ENCODE measurements at regions not wholly inside any gene's neighbourhood (a gene's known extent, or its start where the extent isn't known, plus 50 kb on each side); places are given as distances from the start of the nearest gene placed in this dataset.

GRCh38 chr6:113421997-113422396 is 435.1 kb upstream of the MARCKS start:
- Histone ChIP-seq H3K36me3 (ENCODE audit: control insufficient read depth in 4 of 4, insufficient read depth in 3 of 4, low read depth in 1 of 4, low read length in 3 of 4) (no peaks in the 10 kb centered on the region), H3K27me3 (ENCODE audit: control insufficient read depth in 4 of 4, insufficient read depth in 4 of 4, low read length in 3 of 4) (peaks cover 0 to 2% (median 0%) of the 10 kb centered on the region in 4 donors), H3K4me1 (ENCODE audit: control insufficient read depth in 4 of 4, insufficient read depth in 4 of 4, low read length in 3 of 4) (no peaks in the 10 kb centered on the region), H3K9me3 (ENCODE audit: control insufficient read depth in 4 of 4, low read length in 3 of 4) (no peaks in the 10 kb centered on the region), H3K4me3 (ENCODE audit: low read depth in 1 of 3, low read length in 3 of 3) (no peak overlapping the region), H3K9ac (ENCODE audit: low read depth in 1 of 2, low read length in 2 of 2) (no peak overlapping the region), H3K27ac (ENCODE audit: low read depth in 1 of 2, low read length in 2 of 2) (no peak overlapping the region)
- no peak for DNase-seq (ENCODE audit: low spot score)
- TF ChIP-seq TAF1 (conservative IDR thresholded peaks at IDR 0.05), result no peak
- no peak for TF ChIP-seq CTCF (IDR thresholded peaks at IDR 0.05; ENCODE audit: low read depth, low read length, missing input control)
- TF ChIP-seq GABPA (IDR thresholded peaks at IDR 0.05 in 1 of 2, conservative IDR thresholded peaks at IDR 0.05 in 1 of 2), result no peak
- TF ChIP-seq HNF4A (conservative IDR thresholded peaks at IDR 0.05), result no peak
- no peak for TF ChIP-seq NR2F2 (IDR thresholded peaks at IDR 0.05)
- TF ChIP-seq EGR1 (IDR thresholded peaks at IDR 0.05; ENCODE audit: low read depth in 2 of 2), result no peak
- TF ChIP-seq RXRA (IDR thresholded peaks at IDR 0.05), result no peak
- TF ChIP-seq FOXA1 (IDR thresholded peaks at IDR 0.05), result no peak
- no peak for TF ChIP-seq RAD21 (IDR thresholded peaks at IDR 0.05)
- no peak for TF ChIP-seq YY1 (IDR thresholded peaks at IDR 0.05)
- TF ChIP-seq HNF4G (IDR thresholded peaks at IDR 0.05), result no peak
- no peak for TF ChIP-seq ZBTB33 (IDR thresholded peaks at IDR 0.05)
- TF ChIP-seq JUND (IDR thresholded peaks at IDR 0.05), result no peak
- no peak for TF ChIP-seq REST (IDR thresholded peaks at IDR 0.05)
- no peak for TF ChIP-seq FOXA2 (IDR thresholded peaks at IDR 0.05)
- TF ChIP-seq SP1 (IDR thresholded peaks at IDR 0.05), result no peak
- no peak for TF ChIP-seq ATF3 (IDR thresholded peaks at IDR 0.05)
- TF ChIP-seq MAX (IDR thresholded peaks at IDR 0.05), result no peak
- 86% methylated on average over 1 of the region's 1 CpG for WGBS
